Activated T-cell treated with anti-CD3 and anti-CD28 coated beads, Interleukin-2, amount 50 U/mL, for 4 hours (primary cell): ENCODE measurements at regions not wholly inside any gene's neighbourhood (a gene's known extent, or its start where the extent isn't known, plus 50 kb on each side); places are given as distances from the start of the nearest gene placed in this dataset.
"Not testable (repeated sequence)": the region's sequence is repeated elsewhere in the genome, so short reads cannot be mapped to it uniquely, and the experiment has no call there.

ENCODE experiments used
- ATAC-seq, 2 donors: fragments of 200-7000 bp; cut with Tn5 transposase; one replicate each; pipeline ENCODE4 v1.10.0; 2021
- DNase-seq: peaks from one replicate; pipeline ENCODE4 v3.0.0-alpha.2; 2020
- H3K27me3 Mint-ChIP-seq: one replicate; pipeline ENCODE4 v1.8.0; 2021; ENCODE audit warnings: low read depth, mixed read lengths
- H3K36me3 Mint-ChIP-seq: one replicate; pipeline ENCODE4 v1.8.0; 2022; ENCODE audit warnings: mixed read lengths; ENCODE audit not compliant: insufficient read depth
- H3K4me1 Mint-ChIP-seq: one replicate; pipeline ENCODE4 v1.8.0; 2021; ENCODE audit warnings: low read depth, mixed read lengths
- H3K4me3 Mint-ChIP-seq: one replicate; pipeline ENCODE4 v1.8.0; 2021; ENCODE audit warnings: mild to moderate bottlenecking, moderate library complexity, mixed read lengths
- H3K9me3 Mint-ChIP-seq: one replicate; pipeline ENCODE4 v1.8.0; 2021; ENCODE audit warnings: mixed read lengths

DNA sequence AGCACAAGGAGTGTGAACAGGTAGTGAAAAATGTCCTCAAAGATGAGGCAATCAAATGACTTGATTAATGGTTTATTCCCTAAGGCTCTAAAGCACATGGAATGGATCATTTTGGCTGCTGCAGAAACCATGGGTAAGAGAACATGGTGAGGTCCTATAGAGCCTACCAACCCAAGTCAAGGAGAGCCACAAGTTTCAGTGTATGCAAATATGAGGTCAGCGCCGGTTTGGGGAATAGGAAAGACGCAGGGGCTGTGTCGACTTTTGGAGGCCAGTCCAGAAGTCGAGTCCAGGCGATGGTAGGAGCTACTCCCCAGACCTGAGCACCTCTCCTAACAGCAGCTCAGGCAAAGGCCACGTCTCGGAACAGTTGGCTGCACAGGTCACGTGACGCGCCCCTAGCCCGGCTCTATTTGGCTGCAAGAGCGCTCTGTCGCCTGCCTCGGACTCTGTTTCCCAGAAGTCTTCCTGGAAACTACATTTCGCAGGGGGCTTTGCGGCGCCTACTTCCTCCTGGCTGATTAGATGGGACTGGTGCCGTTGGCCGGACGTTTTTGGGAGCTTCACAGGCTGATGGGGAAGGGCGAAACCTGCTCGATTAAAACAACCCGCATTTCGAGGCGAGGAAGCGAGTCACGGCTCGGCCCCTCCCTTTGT lies 74.4 kb upstream of the CHD6 start:
- Mint-ChIP-seq H3K27me3 (peaks cover 5% of the 10 kb centered on the region), H3K4me3 (peak overlapping the region; percentile 94), H3K9me3 (no peaks in the 10 kb centered on the region)

DNA sequence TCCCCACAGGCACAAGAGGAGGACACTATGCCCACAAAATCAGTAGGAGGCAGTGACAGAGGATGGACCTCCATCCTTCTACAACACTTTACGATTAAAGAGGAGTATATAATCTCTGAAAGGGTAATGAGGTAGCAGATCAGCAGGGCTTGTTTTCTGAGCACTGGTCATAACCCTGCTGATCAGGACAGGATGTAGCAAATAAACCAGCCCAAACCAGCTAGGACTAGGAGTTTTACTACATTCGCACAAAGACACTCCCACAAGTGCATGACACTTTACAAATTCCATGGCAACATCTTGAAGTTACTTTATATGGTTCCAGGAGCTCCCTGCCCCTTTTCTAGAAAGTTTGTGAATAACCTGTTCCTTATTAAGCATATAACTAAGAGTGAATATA lies 73.3 kb upstream of the CHD6 start:
- DNase-seq (no peak), ATAC-seq (no peak)
- Mint-ChIP-seq H3K4me1 (peaks cover 13% of the 10 kb centered on the region), H3K9me3 (no peaks in the 10 kb centered on the region), H3K4me3 (no peak overlapping the region), H3K36me3 (no peaks in the 10 kb centered on the region), H3K27me3 (peaks cover 10% of the 10 kb centered on the region)

More for the DNA sequence above, 74.4 kb upstream of the CHD6 start:
- ATAC-seq (peak; percentile 66 to 73), DNase-seq (peak; percentile 63)
- peaks cover 13% of the 10 kb centered on the region for H3K4me1 Mint-ChIP-seq
- no peaks in the 10 kb centered on the region for H3K36me3 Mint-ChIP-seq

DNA sequence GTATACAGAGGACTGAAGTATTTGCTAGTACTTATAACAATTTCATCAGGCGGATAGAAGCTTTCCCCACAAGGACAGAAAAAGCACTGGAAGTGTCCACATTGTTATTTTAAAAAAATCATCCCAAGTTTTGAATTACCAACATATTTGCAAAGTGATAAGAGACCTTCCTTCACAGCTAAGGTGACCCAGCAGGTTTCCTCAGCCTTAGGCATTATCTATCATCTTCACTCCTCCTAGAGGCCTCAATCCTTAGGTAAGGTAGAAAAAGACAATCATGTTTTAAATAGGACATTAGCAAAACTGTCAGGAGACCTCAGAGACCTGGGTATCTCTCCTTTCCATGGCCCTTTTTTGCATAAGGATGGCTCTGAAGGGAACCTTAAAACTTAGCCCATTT lies 72.5 kb upstream of the CHD6 start:
- Mint-ChIP-seq H3K27me3 (peaks cover 10% of the 10 kb centered on the region), H3K36me3 (no peaks in the 10 kb centered on the region)
- ATAC-seq = no peak

DNA sequence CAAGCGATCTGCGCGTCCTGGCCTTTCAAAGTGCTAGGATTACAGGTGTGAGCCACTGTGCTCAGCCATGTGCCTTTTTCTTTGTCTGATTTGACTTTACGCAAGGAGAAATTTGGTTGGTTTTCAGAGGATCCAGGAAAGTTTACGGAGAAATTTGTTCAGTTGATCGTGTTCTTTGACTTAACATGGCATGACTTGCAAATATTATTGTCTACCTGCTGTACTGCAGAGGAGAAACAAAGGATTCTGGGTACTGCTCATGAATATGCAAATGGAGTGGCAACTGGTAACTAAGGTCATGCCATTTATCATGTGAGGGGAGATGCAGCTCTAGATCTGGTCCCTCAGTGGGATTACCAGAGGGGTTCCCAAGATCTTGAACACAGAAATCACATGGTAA lies 68.8 kb upstream of the CHD6 start:
- no peak for ATAC-seq
- peaks cover 8% of the 10 kb centered on the region for H3K27me3 Mint-ChIP-seq
- no peaks in the 10 kb centered on the region for H3K4me1 Mint-ChIP-seq
- H3K4me3 Mint-ChIP-seq = no peak overlapping the region
- no peaks in the 10 kb centered on the region for H3K9me3 Mint-ChIP-seq
- DNase-seq = no peak
- no peaks in the 10 kb centered on the region for H3K36me3 Mint-ChIP-seq

More for the DNA sequence above, 72.5 kb upstream of the CHD6 start:
- no peaks in the 10 kb centered on the region for H3K9me3 Mint-ChIP-seq
- no peak overlapping the region for H3K4me3 Mint-ChIP-seq
- peaks cover 13% of the 10 kb centered on the region for H3K4me1 Mint-ChIP-seq
- no peak for DNase-seq

GRCh38 chr20:41685145-41685544 lies 67.0 kb upstream of the CHD6 start:
- not testable (repeated sequence) for H3K4me1 Mint-ChIP-seq, DNase-seq, H3K36me3 Mint-ChIP-seq, H3K4me3 Mint-ChIP-seq, H3K9me3 Mint-ChIP-seq, ATAC-seq
- H3K27me3 Mint-ChIP-seq = peaks cover 11% of the 10 kb centered on the region

DNA sequence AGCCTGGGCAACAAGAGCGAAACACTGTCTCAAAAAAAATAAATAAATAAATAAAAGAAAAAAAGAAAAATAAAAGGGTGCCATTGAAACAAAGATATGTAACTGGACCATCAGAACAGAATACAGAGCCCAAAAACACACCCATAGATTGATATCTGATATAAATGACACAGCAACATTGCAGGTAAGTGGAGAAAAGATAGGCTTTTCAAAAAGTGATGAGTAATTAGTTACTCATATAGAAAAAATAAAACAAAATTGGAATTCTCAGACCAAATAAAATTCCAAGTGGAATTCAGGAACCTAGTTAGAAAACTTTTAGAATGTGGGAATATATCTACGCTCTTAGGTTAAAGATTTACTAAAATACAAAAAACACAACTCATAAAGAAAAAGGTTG lies 60.6 kb upstream of the CHD6 start:
- ATAC-seq = no peak
- Mint-ChIP-seq H3K4me1 (no peaks in the 10 kb centered on the region), H3K36me3 (no peaks in the 10 kb centered on the region), H3K9me3 (no peaks in the 10 kb centered on the region), H3K4me3 (no peak overlapping the region), H3K27me3 (peaks cover 18% of the 10 kb centered on the region)
- no peak for DNase-seq

GRCh38 chr20:41672282-41672681 lies 54.1 kb upstream of the CHD6 start:
- DNase-seq (no peak), ATAC-seq (no peak)

GRCh38 chr20:41671143-41671542 lies 53.0 kb upstream of the CHD6 start:
- Mint-ChIP-seq H3K9me3 (no peaks in the 10 kb centered on the region), H3K4me3 (no peak overlapping the region), H3K36me3 (no peaks in the 10 kb centered on the region), H3K4me1 (no peaks in the 10 kb centered on the region), H3K27me3 (peaks cover 40% of the 10 kb centered on the region)
- no peak for ATAC-seq
- no peak for DNase-seq

More at GRCh38 chr20:41672282-41672681, 54.1 kb upstream of the CHD6 start:
- Mint-ChIP-seq H3K9me3 (no peaks in the 10 kb centered on the region), H3K27me3 (peaks cover 44% of the 10 kb centered on the region), H3K4me3 (no peak overlapping the region), H3K4me1 (no peaks in the 10 kb centered on the region), H3K36me3 (no peaks in the 10 kb centered on the region)

- no peak for DNase-seq
- ATAC-seq = no peak
- no peaks in the 10 kb centered on the region for H3K4me1 Mint-ChIP-seq
- peaks cover 37% of the 10 kb centered on the region for H3K27me3 Mint-ChIP-seq
- no peak overlapping the region for H3K4me3 Mint-ChIP-seq
- no peaks in the 10 kb centered on the region for H3K9me3 Mint-ChIP-seq
- H3K36me3 Mint-ChIP-seq = no peaks in the 10 kb centered on the region
Measured at GRCh38 chr20:41670631-41671030, 52.5 kb upstream of the CHD6 start.

DNA sequence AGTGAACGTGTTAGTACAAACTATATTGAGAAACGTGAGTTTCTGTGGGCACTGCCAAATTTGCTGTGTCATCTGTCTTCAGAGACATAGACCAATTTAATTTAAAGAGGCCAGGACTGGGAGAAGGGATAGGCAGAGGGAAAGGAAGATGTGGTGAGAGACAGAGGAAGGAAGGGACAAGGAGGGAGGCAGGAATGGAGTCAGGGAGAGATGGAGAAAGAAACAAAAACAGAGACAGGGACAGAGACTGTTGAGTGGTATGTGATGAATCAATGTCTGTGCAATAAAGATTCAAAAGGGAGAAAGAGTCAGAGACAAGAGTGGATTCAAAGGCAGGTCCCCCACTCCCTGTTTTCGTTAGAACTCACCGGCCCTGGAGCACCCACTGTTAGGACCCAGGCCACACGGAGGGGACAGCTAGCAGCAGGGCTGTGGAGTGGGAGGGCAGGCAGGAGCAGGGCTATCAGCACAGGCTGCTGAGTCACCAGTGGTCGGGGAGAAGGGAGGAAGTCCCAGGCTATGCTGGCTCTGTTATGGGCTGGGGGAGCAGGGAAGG lies 51.6 kb upstream of the CHD6 start:
- H3K27me3 Mint-ChIP-seq = peaks cover 37% of the 10 kb centered on the region
- no peaks in the 10 kb centered on the region for H3K36me3 Mint-ChIP-seq
- ATAC-seq (no peak), DNase-seq (no peak)
- no peaks in the 10 kb centered on the region for H3K9me3 Mint-ChIP-seq
- H3K4me3 Mint-ChIP-seq = no peak overlapping the region
- no peaks in the 10 kb centered on the region for H3K4me1 Mint-ChIP-seq

DNA sequence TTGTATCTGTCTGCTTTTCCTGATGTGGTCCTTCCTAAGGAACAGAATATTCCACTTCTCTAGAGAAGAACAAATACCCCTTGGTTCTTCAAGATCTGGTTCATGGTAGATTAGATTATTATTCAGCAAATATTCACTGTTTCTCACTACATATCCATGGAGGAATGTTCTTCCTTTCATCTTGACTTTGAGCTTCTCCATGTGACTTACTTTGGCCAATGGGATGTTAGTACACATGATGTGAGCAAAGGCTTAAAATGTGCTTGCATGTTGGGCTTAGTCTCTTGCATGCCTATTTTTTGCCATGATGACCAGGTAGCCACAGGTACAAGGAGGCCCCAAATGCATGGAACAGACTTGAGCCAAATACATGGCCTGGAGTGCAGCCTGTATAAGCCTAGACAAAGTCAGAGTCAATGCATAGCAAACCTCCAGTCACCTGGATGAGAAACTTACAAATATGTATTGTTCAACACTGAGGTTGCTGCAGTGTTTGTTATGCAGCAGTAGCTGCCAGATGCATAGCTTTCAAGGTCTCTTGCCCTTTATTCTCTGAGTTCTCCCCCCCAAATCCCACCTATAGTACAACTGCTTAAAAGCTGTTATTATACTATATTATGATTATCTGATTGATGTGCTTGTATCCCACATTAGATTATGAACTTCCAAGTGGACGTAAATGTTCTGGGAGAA lies 50.0 kb upstream of the CHD6 start:
- peaks cover 32% of the 10 kb centered on the region for H3K27me3 Mint-ChIP-seq
- H3K36me3 Mint-ChIP-seq = no peaks in the 10 kb centered on the region
- H3K4me1 Mint-ChIP-seq = no peaks in the 10 kb centered on the region
- no peaks in the 10 kb centered on the region for H3K9me3 Mint-ChIP-seq
- DNase-seq (no peak), ATAC-seq (no peak)
- no peak overlapping the region for H3K4me3 Mint-ChIP-seq
